ENCODE measurements at regions not wholly inside any gene's neighbourhood (a gene's known extent, or its start where the extent isn't known, plus 50 kb on each side); places are given as distances from the start of the nearest gene placed in this dataset.

GRCh38 chr4:187069398-187069797 is 345.7 kb upstream of the FAT1 start:
- TF ChIP-seq GATA3 (IDR thresholded peaks at IDR 0.05; ENCODE audit: low read depth, low read length) = no peak
- TF ChIP-seq GATA2 (IDR thresholded peaks at IDR 0.05; ENCODE audit: low read depth, low read length) = no peak
